ENCODE measurements at regions not wholly inside any gene's neighbourhood (a gene's known extent, or its start where the extent isn't known, plus 50 kb on each side); places are given as distances from the start of the nearest gene placed in this dataset.

GRCh38 chr2:145277922-145278321 lies 758.0 kb upstream of the ZEB2 start:
- DNase-seq (ENCODE audit: low read depth): peak; percentile 18
- H3K4me3 ChIP-seq (ENCODE audit: low read depth, low read length): no peak overlapping the region
- no peak for TF ChIP-seq CTCF (conservative IDR thresholded peaks at IDR 0.05; ENCODE audit: low read depth, low read length)

- DNase-seq (ENCODE audit: low read depth): no peak
- no peak for TF ChIP-seq CTCF (conservative IDR thresholded peaks at IDR 0.05; ENCODE audit: low read depth, low read length)
- no peak overlapping the region for H3K4me3 ChIP-seq (ENCODE audit: low read depth, low read length)
These were observed 753.9 kb upstream of the ZEB2 start for GRCh38 chr2:145273840-145274239.

GRCh38 chr2:145268931-145269330 lies 749.0 kb upstream of the ZEB2 start:
- H3K4me3 ChIP-seq (ENCODE audit: low read depth, low read length): no peak overlapping the region
- DNase-seq (ENCODE audit: low read depth): no peak
- TF ChIP-seq CTCF (conservative IDR thresholded peaks at IDR 0.05; ENCODE audit: low read depth, low read length): no peak

- no peak for TF ChIP-seq CTCF (conservative IDR thresholded peaks at IDR 0.05; ENCODE audit: low read depth, low read length)
- no peak overlapping the region for H3K4me3 ChIP-seq (ENCODE audit: low read depth, low read length)
- DNase-seq (ENCODE audit: low read depth): no peak
These were observed 747.5 kb upstream of the ZEB2 start for GRCh38 chr2:145267451-145267850.

- no peak for DNase-seq (ENCODE audit: low read depth)
- H3K4me3 ChIP-seq (ENCODE audit: low read depth, low read length): no peak overlapping the region
- TF ChIP-seq CTCF (conservative IDR thresholded peaks at IDR 0.05; ENCODE audit: low read depth, low read length): no peak
These were observed 745.3 kb upstream of the ZEB2 start for GRCh38 chr2:145265244-145265643.

GRCh38 chr2:145260674-145261073 lies 740.8 kb upstream of the ZEB2 start:
- no peak for DNase-seq (ENCODE audit: low read depth)
- H3K4me3 ChIP-seq (ENCODE audit: low read depth, low read length): no peak overlapping the region
- TF ChIP-seq CTCF (conservative IDR thresholded peaks at IDR 0.05; ENCODE audit: low read depth, low read length): no peak

GRCh38 chr2:145260081-145260480 lies 740.2 kb upstream of the ZEB2 start:
- no peak for TF ChIP-seq CTCF (conservative IDR thresholded peaks at IDR 0.05; ENCODE audit: low read depth, low read length)
- no peak overlapping the region for H3K4me3 ChIP-seq (ENCODE audit: low read depth, low read length)
- no peak for DNase-seq (ENCODE audit: low read depth)
